Osteocyte (in vitro differentiated cells): ENCODE measurements at regions not wholly inside any gene's neighbourhood (a gene's known extent, or its start where the extent isn't known, plus 50 kb on each side); places are given as distances from the start of the nearest gene placed in this dataset.
"Not testable (repeated sequence)": the region's sequence is repeated elsewhere in the genome, so short reads cannot be mapped to it uniquely, and the experiment has no call there.

ENCODE experiments used
- DNase-seq: peaks from one replicate; pipeline ENCODE4 v3.0.0; 2021; ENCODE audit warnings: mixed read lengths; ENCODE audit not compliant: unreplicated experiment; ENCODE audit errors: extremely low spot score
- H3K27ac Mint-ChIP-seq: one replicate; pipeline ENCODE4 v1.8.0; 2021; ENCODE audit warnings: mild to moderate bottlenecking, mixed read lengths; ENCODE audit not compliant: unreplicated experiment
- H3K27me3 Mint-ChIP-seq: one replicate; pipeline ENCODE4 v1.8.0; 2021; ENCODE audit warnings: mixed read lengths; ENCODE audit not compliant: unreplicated experiment
- H3K36me3 Mint-ChIP-seq: one replicate; pipeline ENCODE4 v1.8.0; 2021; ENCODE audit warnings: mixed read lengths; ENCODE audit not compliant: unreplicated experiment
- H3K4me1 Mint-ChIP-seq: one replicate; pipeline ENCODE4 v1.8.0; 2021; ENCODE audit warnings: mixed read lengths; ENCODE audit not compliant: unreplicated experiment
- H3K4me3 Mint-ChIP-seq: one replicate; pipeline ENCODE4 v1.8.0; 2021; ENCODE audit warnings: mild to moderate bottlenecking, moderate library complexity, mixed read lengths; ENCODE audit not compliant: unreplicated experiment
- H3K9me3 Mint-ChIP-seq: one replicate; pipeline ENCODE4 v1.8.0; 2021; ENCODE audit warnings: mixed read lengths; ENCODE audit not compliant: unreplicated experiment
- TF ChIP-seq, protein P1 (sequence below): fragments of 200-600 bp; sonication (generic); IDR thresholded peaks from 2 replicates; pipeline ENCODE4 v1.5.0; 2021; ENCODE audit warnings: antibody characterized with exemption, mild to moderate bottlenecking, moderate library complexity

GRCh38 chr6:130613176-130613575, 214.0 kb upstream of the SMLR1 start:
- Mint-ChIP-seq H3K4me1 (peaks cover 8% of the 10 kb centered on the region), H3K27ac (no peak overlapping the region), H3K9me3 (no peaks in the 10 kb centered on the region), H3K36me3 (no peaks in the 10 kb centered on the region), H3K4me3 (no peak overlapping the region), H3K27me3 (no peaks in the 10 kb centered on the region)
- TF ChIP-seq, protein P1, sequence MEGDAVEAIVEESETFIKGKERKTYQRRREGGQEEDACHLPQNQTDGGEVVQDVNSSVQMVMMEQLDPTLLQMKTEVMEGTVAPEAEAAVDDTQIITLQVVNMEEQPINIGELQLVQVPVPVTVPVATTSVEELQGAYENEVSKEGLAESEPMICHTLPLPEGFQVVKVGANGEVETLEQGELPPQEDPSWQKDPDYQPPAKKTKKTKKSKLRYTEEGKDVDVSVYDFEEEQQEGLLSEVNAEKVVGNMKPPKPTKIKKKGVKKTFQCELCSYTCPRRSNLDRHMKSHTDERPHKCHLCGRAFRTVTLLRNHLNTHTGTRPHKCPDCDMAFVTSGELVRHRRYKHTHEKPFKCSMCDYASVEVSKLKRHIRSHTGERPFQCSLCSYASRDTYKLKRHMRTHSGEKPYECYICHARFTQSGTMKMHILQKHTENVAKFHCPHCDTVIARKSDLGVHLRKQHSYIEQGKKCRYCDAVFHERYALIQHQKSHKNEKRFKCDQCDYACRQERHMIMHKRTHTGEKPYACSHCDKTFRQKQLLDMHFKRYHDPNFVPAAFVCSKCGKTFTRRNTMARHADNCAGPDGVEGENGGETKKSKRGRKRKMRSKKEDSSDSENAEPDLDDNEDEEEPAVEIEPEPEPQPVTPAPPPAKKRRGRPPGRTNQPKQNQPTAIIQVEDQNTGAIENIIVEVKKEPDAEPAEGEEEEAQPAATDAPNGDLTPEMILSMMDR: no peak
- no peak for DNase-seq

- no peak overlapping the region for H3K27ac Mint-ChIP-seq
- no peak overlapping the region for H3K4me3 Mint-ChIP-seq
Observed at GRCh38 chr6:130615816-130616215, 211.4 kb upstream of the SMLR1 start.

DNA sequence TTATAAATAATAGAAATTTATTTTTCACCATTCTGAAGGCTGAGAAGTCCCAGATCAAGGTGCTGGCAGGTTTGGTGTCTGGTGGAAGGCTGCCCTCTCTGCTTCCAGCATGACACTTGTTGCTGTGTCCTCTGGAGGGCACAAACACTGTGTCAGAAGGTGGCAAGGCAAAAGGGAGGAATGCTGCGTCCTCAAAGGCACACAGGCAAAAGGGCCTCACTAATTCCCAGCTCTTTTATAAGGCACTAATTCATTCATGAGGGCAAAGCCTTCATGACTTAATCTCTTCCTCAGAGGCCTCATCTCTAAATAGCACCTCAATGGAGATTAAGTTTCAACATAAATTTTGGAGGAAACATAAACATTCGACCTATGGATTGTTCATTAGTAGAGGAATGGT, 209.5 kb upstream of the SMLR1 start:
- no peaks in the 10 kb centered on the region for H3K27me3 Mint-ChIP-seq
- H3K9me3 Mint-ChIP-seq: no peaks in the 10 kb centered on the region
- H3K27ac Mint-ChIP-seq: no peak overlapping the region
- peaks cover 7% of the 10 kb centered on the region for H3K4me1 Mint-ChIP-seq
- DNase-seq: no peak
- TF ChIP-seq, protein P1: no peak
- no peaks in the 10 kb centered on the region for H3K36me3 Mint-ChIP-seq
- no peak overlapping the region for H3K4me3 Mint-ChIP-seq

More at GRCh38 chr6:130615816-130616215, 211.4 kb upstream of the SMLR1 start:
- TF ChIP-seq, protein P1: no peak
- H3K27me3 Mint-ChIP-seq: no peaks in the 10 kb centered on the region
- no peaks in the 10 kb centered on the region for H3K9me3 Mint-ChIP-seq
- DNase-seq: no peak
- peaks cover 6% of the 10 kb centered on the region for H3K4me1 Mint-ChIP-seq
- no peaks in the 10 kb centered on the region for H3K36me3 Mint-ChIP-seq

DNA sequence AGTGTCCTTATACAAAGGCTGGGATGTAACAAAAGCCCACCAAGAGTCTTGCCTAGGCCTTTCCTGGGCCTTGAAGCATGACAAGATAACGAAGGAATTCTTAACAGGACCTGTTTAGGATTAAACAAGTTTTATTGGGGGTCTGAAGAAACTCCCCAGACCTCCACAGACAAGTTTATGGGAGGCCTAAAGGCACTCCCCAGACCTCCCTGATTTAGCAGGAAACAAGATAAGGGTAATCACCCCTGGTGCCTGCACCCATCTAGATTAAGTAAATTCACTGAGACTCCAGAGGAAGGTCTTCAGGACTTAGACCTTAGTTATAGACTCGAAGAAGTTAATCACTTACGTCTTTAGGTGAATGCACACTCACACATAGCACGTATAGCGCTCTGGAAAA, 208.4 kb upstream of the SMLR1 start:
- H3K27me3 Mint-ChIP-seq, H3K4me1 Mint-ChIP-seq, DNase-seq, H3K27ac Mint-ChIP-seq, H3K36me3 Mint-ChIP-seq, H3K9me3 Mint-ChIP-seq, H3K4me3 Mint-ChIP-seq: not testable (repeated sequence)

DNA sequence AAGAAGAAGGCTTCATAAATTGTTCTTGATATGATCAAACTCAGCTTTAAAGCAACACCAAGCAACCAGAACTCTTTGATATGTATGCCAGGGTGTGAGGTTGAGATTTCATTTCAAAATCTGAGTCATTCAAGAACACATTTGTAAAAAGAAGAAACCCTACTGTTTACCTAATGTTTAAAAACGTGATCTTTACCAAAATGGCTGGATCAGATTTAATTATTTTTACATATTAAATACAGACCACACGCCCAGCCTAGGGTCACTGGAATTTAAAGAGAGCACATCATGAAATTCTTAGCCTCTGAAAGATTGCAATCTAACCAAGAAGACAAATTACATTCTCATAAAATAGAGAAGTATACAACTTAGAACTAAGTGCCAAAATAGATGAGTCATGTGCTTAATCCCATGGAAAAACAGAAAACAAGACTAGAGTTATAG, 206.8 kb upstream of the SMLR1 start:
- Mint-ChIP-seq H3K9me3 (peaks cover 11% of the 10 kb centered on the region), H3K27me3 (no peaks in the 10 kb centered on the region), H3K4me1 (peaks cover 18% of the 10 kb centered on the region), H3K27ac (no peak overlapping the region), H3K4me3 (no peak overlapping the region), H3K36me3 (no peaks in the 10 kb centered on the region)
- TF ChIP-seq, protein P1: no peak
- no peak for DNase-seq

GRCh38 chr6:130622142-130622541, 205.1 kb upstream of the SMLR1 start:
- Mint-ChIP-seq H3K36me3 (no peaks in the 10 kb centered on the region), H3K4me1 (peaks cover 31% of the 10 kb centered on the region), H3K27ac (no peak overlapping the region), H3K4me3 (no peak overlapping the region), H3K27me3 (no peaks in the 10 kb centered on the region), H3K9me3 (peaks cover 11% of the 10 kb centered on the region)
- TF ChIP-seq, protein P1: no peak
- no peak for DNase-seq
